Activated T-helper 2 cell treated with anti-CD3 and anti-CD28 coated beads, Interferon-gamma antibody, Interleukin-2, Interleukin-4, amounts not matched to agents 10 μg/mL and 5 μg/mL and 100 μg/mL, durations not matched to agents 14 hours and 24 hours and 36 hours (primary cell): ENCODE measurements at regions not wholly inside any gene's neighbourhood (a gene's known extent, or its start where the extent isn't known, plus 50 kb on each side); places are given as distances from the start of the nearest gene placed in this dataset.
"Not testable (repeated sequence)": the region's sequence is repeated elsewhere in the genome, so short reads cannot be mapped to it uniquely, and the experiment has no call there.

ENCODE experiments used
- DNase-seq: peaks from one replicate; pipeline ENCODE4 v3.0.0; 2021; ENCODE audit warnings: low spot score
- H3K27ac Mint-ChIP-seq: one replicate; pipeline ENCODE4 v1.8.0; 2021; ENCODE audit warnings: mixed read lengths
- H3K27me3 Mint-ChIP-seq: one replicate; pipeline ENCODE4 v1.8.0; 2021; ENCODE audit warnings: low read depth, mixed read lengths
- H3K36me3 Mint-ChIP-seq: one replicate; pipeline ENCODE4 v1.8.0; 2021; ENCODE audit warnings: low read depth, mixed read lengths
- H3K4me1 Mint-ChIP-seq: one replicate; pipeline ENCODE4 v1.8.0; 2021; ENCODE audit warnings: low read depth, mixed read lengths
- H3K4me3 Mint-ChIP-seq: one replicate; pipeline ENCODE4 v1.8.0; 2021; ENCODE audit warnings: low read depth, mild to moderate bottlenecking, moderate library complexity, mixed read lengths
- H3K9me3 Mint-ChIP-seq: one replicate; pipeline ENCODE4 v1.8.0; 2021; ENCODE audit warnings: mixed read lengths
- intact Hi-C: fragments of 100-400 bp; cut with micrococcal nuclease; formaldehyde crosslinking; loops from one replicate; pipeline ENCODE4 v1.15.1; 2023

DNA sequence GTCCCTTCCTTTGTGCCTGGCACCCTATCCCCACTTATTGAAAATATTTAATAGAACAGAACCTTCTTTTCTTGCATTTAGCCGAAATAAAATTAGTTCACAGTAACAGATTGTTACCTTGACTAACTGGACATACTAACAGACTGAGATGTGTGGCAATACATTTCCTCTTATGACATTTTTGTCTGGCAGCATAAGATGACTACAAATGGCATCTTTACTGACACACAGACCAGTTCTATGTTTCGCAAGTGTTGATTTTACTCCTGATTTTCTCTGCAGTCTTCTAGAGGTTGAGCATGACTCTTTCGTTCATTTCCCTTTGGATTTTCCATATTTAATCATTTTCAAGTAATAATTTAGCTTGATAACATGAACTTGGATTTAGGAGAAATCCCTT lies 474.6 kb downstream of the CBLN4 start:
- Mint-ChIP-seq H3K27ac (no peak overlapping the region), H3K9me3 (peaks cover 40% of the 10 kb centered on the region), H3K27me3 (no peaks in the 10 kb centered on the region), H3K36me3 (no peaks in the 10 kb centered on the region), H3K4me1 (no peaks in the 10 kb centered on the region), H3K4me3 (no peak overlapping the region)
- no peak for DNase-seq
- intact Hi-C loops, result no loop called here

DNA sequence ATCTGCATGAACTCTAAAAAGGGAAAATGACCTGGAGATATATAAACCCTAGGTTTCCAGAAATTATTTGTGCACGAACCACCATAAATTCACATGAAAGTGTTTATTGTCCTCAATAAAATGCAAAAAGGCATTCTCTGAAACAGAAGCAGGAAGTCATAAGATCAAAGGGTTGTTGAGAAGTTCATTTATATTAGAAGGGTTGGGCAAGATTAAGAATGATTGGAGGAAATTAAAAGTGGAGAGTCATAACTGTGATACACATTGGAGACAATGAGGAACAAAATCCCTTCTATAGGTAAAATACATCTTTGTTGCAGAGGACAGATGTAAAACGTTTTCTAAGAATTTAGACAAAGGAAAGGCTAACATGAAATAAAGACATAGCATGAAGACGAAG lies 476.8 kb downstream of the CBLN4 start:
- H3K9me3 Mint-ChIP-seq, result peaks cover 41% of the 10 kb centered on the region
- no peak for DNase-seq
- H3K4me3 Mint-ChIP-seq, result no peak overlapping the region
- intact Hi-C loops, result no loop called here
- no peaks in the 10 kb centered on the region for H3K4me1 Mint-ChIP-seq
- H3K36me3 Mint-ChIP-seq, result no peaks in the 10 kb centered on the region
- no peak overlapping the region for H3K27ac Mint-ChIP-seq
- H3K27me3 Mint-ChIP-seq, result no peaks in the 10 kb centered on the region

DNA sequence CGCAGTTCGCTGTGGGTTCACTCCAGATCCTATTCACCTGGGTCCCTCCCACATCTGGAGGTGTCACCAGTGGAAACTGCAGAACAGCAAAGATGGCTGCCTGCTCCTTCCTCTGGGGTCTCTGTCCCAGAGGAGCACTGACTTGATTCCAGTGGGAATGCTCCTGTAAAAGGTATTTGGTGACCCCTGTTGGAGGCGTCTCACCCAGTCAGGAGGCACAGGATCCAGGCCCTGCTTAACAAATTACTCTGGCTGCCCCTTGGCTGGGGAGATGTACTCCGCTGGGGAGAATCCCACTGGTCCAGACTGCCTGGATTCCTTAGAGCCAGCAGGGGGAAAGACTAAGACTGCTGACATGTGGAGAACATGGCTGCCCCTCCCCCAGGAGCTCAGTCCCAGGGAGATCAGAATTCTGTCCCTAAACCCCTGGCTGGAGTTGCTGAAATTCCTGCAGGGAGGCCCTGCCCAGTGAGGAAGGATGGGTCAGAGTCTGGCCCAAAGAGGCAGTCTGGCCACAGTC lies 483.0 kb downstream of the CBLN4 start:
- no peaks in the 10 kb centered on the region for H3K27me3 Mint-ChIP-seq
- no peaks in the 10 kb centered on the region for H3K36me3 Mint-ChIP-seq
- intact Hi-C loops, result no loop called here
- peaks cover 53% of the 10 kb centered on the region for H3K9me3 Mint-ChIP-seq
- no peak for DNase-seq
- no peaks in the 10 kb centered on the region for H3K4me1 Mint-ChIP-seq
- no peak overlapping the region for H3K4me3 Mint-ChIP-seq
- H3K27ac Mint-ChIP-seq, result no peak overlapping the region

DNA sequence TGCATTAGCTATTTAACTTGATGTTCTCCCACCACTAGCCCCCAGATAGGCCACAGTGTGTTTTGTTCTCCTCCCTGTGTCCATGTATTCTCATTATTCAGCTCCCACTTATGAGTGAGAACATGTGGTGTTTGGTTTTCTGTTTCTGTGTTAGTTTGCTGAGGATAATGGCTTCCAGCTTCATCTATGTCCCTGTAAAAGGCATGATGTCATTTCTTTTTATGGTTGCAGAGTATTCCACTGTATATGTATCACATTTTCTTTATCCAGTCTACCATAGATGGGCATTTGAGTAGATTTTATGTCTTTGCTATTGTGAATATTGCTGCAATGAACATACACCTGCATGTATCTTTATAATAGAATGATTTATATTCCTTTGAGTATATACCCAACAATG lies 487.7 kb downstream of the CBLN4 start:
- DNase-seq, H3K27me3 Mint-ChIP-seq, H3K36me3 Mint-ChIP-seq, H3K4me3 Mint-ChIP-seq, H3K27ac Mint-ChIP-seq, intact Hi-C loops, H3K4me1 Mint-ChIP-seq: not testable (repeated sequence)
- H3K9me3 Mint-ChIP-seq, result peaks cover 31% of the 10 kb centered on the region

DNA sequence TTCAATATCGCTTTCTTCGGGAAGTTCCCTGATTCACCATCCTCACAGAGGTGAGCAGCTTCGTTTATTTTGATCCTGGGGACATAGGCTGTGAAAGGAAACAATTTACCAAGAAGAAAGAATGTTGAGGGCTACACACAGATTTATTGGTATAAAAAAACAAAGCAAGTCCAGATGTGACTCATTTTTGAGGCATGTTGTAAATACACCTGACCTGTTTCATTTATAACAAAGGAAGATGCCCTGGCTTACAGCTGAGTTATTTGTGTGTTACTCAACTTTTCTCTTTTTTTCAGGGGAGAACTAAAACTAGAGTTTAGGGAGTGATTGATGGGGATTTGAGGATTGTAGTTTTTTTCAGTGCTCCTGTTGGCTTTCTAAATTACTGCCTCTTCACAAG lies 489.5 kb downstream of the CBLN4 start:
- Mint-ChIP-seq H3K4me3 (no peak overlapping the region), H3K36me3 (no peaks in the 10 kb centered on the region), H3K27me3 (no peaks in the 10 kb centered on the region), H3K4me1 (no peaks in the 10 kb centered on the region), H3K9me3 (peaks cover 21% of the 10 kb centered on the region), H3K27ac (no peak overlapping the region)
- DNase-seq, result no peak
- intact Hi-C loops, result no loop called here

DNA sequence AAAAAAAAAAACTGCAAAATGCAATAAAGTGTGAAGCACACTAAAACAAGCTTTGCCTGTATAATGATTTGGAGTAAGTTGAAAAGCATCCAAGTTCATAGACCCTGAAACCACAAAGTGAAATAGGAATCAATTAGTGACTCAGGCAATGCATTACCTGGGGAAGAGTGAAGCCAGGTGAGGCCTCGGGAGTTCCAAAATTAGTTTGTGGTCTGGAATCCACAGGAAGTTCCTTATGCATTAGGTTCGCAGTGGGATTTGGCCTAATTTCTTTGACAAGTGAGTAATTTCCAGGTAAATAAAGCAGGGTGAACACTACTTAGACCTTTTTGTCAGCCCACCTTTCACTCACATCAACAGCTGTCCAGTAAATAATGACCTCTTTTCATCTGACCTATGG lies 490.8 kb downstream of the CBLN4 start:
- H3K9me3 Mint-ChIP-seq, result peaks cover 19% of the 10 kb centered on the region
- no peak overlapping the region for H3K4me3 Mint-ChIP-seq
- H3K36me3 Mint-ChIP-seq, result no peaks in the 10 kb centered on the region
- intact Hi-C loops, result no loop called here
- no peaks in the 10 kb centered on the region for H3K4me1 Mint-ChIP-seq
- no peak for DNase-seq
- no peaks in the 10 kb centered on the region for H3K27me3 Mint-ChIP-seq
- no peak overlapping the region for H3K27ac Mint-ChIP-seq

DNA sequence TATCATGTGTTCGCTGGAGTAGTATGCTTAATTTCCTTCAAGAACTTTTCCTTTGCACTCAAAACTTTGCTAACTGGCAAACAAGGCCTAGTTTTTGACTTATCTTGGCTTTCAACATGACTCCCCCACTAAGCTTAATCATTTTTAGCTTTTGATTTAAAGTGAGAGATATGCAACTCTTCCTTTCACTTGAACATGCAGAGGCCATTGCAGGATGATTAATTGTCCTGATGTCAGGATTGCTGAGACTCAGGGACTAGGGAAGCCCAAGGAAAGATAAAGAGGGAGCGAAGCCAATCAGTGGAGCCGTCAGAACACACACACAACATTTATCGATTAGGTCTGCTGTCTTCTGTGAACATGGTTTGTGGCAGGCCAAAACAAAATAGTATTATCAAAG lies 491.4 kb downstream of the CBLN4 start:
- Mint-ChIP-seq H3K27me3 (no peaks in the 10 kb centered on the region), H3K4me1 (no peaks in the 10 kb centered on the region), H3K4me3 (no peak overlapping the region), H3K36me3 (no peaks in the 10 kb centered on the region), H3K27ac (no peak overlapping the region), H3K9me3 (peaks cover 16% of the 10 kb centered on the region)
- no peak for DNase-seq
- intact Hi-C loops, result no loop called here

DNA sequence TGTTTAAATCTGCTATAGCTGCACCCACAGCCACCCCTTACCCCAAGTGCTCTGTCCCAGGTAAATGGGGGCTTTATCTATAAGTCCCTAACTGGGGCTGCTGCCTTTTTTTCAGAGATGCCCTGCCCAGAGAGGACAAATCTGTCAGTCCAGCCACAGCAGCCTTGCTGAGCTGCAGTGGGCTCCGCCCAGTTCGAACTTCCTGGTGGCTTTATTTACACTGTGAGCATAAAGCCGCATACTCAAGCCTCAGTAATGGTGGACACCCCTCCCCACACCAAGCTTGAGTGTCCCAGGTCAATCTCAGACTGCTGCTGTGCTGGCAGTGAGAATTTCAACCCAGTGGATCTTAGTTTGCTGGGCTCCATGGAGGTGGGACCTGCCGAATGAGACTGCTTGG lies 505.2 kb downstream of the CBLN4 start:
- Mint-ChIP-seq H3K4me3 (no peak overlapping the region), H3K9me3 (peaks cover 54% of the 10 kb centered on the region), H3K27me3 (no peaks in the 10 kb centered on the region), H3K36me3 (no peaks in the 10 kb centered on the region), H3K4me1 (no peaks in the 10 kb centered on the region), H3K27ac (no peak overlapping the region)
- no peak for DNase-seq
- intact Hi-C loops, result no loop called here

DNA sequence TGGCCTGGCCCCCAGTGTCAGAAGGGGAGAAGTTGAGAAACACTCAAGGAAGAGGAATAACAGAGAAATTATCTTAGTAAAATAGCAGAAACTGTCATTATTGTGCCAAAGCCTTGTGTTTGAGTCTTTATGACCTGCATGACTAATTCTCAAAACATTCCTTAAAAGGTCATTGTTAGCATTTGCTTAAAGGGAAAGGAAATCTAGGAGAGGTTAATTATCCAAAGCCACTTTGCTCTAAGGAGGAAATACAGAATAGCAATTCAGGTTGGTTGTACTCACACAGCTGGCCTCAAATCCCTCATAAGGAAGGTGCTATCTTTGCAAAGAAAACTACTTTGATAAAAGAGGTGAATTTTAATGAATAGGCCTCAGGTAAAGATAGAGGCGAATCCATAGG lies 516.7 kb downstream of the CBLN4 start:
- no peaks in the 10 kb centered on the region for H3K27me3 Mint-ChIP-seq

DNA sequence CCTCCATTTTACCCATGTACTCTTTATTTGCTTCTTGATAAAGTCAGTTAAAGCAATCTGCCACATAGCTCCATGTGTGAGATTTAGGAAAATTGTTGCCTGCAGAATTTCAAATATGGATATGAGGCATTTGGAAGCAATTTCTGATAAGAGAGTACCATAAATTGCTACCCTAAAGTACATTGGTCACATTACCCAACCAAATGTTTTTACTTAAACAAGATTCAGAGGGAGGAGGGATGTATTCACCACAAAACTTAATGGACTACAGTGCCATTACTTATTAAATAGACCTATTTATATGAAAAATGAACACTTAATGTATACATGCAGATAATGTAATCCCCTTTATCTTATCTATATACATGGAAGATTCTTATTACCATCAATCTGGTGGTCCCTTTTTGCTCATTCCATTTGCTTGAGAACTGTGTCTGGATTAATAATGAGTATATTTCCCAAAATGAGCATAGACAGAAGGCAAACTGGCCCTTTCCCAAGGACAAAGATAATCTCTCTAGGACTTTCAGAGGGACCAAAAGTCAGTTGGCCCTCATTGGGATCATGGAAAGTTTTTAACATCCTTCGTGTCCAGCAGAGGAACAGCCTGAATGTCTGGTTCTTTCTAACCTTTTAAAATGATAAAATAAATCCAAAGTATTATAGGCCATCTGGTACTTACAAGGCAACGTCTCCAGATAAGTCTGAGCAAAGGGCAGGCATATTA lies 526.4 kb downstream of the CBLN4 start:
- Mint-ChIP-seq H3K9me3 (peaks cover 19% of the 10 kb centered on the region), H3K36me3 (no peaks in the 10 kb centered on the region), H3K4me1 (no peaks in the 10 kb centered on the region), H3K27me3 (no peaks in the 10 kb centered on the region), H3K27ac (no peak overlapping the region), H3K4me3 (no peak overlapping the region)
- intact Hi-C loops, result no loop called here
- DNase-seq, result no peak

More for the DNA sequence above, 516.7 kb downstream of the CBLN4 start:
- H3K27ac Mint-ChIP-seq, result no peak overlapping the region
- DNase-seq, result no peak
- H3K4me1 Mint-ChIP-seq, result no peaks in the 10 kb centered on the region
- no peak overlapping the region for H3K4me3 Mint-ChIP-seq
- H3K9me3 Mint-ChIP-seq, result peaks cover 51% of the 10 kb centered on the region
- H3K36me3 Mint-ChIP-seq, result no peaks in the 10 kb centered on the region
- intact Hi-C loops, result no loop called here

DNA sequence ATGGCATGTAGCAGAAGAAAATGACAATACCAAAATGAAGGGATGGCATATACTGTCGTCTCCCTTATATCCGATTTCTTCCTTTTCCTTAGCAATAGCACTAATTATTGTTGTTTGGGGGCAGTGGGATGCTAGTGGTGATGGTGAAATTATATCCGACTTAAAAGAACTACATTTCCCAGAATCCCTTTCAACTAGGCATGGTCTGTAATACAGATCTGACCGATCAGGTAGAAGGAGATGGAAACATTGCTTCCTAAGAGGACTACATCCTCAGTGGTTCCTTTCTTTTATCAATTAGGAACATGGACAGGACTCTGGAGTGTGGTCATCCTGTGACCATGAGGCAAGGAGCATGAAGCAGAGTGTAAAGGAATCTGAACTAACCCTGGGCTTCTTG lies 532.6 kb downstream of the CBLN4 start:
- Mint-ChIP-seq H3K4me3 (no peak overlapping the region), H3K4me1 (no peaks in the 10 kb centered on the region), H3K27me3 (no peaks in the 10 kb centered on the region), H3K36me3 (no peaks in the 10 kb centered on the region), H3K9me3 (peaks cover 19% of the 10 kb centered on the region), H3K27ac (no peak overlapping the region)
- intact Hi-C loops, result no loop called here
- no peak for DNase-seq

DNA sequence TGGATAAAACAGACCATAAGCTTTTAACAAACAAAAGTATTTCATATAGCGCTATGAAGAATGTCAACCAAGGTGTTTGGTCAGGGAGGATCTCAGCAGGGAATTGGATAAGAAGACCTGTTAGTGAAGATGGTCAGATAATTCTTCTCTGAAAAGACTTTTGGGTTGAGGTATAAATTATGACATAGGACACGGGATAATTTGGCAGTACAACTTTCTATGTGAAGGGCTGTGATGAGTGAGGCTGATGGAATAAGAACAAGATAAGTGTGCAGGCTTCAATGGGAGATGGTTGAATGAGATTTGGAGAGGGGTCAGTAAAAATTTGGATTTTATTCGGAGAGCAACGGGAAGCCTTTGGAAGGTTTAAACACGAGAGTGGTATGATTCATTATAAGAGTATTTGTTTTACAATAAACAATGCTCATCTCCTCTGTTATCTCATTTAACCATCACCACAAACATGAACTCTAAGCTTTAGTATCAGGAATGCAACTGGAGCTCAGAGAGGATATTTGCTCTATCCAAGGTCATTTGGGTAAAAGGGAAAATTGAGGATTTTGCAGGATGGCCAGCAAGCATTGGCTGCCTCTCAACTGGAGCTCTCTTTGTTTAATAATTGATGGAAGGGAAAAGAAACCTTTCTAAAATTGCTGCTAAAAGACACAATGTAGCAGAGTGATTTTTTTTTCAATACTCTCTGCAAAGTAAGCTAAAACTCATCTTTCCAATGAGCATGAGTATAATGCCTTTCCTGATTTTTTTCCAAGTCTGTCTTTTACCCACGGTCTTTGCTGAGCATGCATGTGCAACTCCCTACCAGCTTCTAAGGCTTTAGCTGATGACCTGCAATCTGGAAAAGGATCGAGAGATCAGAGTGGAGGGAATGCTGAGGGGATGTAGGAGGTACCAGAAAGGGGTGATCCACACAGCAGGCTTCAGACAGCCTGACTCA lies 534.0 kb downstream of the CBLN4 start:
- peaks cover 19% of the 10 kb centered on the region for H3K9me3 Mint-ChIP-seq
- no peak overlapping the region for H3K4me3 Mint-ChIP-seq
- intact Hi-C loops, result no loop called here
- H3K27ac Mint-ChIP-seq, result no peak overlapping the region
- no peaks in the 10 kb centered on the region for H3K4me1 Mint-ChIP-seq
- no peaks in the 10 kb centered on the region for H3K36me3 Mint-ChIP-seq
- H3K27me3 Mint-ChIP-seq, result no peaks in the 10 kb centered on the region
- DNase-seq, result no peak

DNA sequence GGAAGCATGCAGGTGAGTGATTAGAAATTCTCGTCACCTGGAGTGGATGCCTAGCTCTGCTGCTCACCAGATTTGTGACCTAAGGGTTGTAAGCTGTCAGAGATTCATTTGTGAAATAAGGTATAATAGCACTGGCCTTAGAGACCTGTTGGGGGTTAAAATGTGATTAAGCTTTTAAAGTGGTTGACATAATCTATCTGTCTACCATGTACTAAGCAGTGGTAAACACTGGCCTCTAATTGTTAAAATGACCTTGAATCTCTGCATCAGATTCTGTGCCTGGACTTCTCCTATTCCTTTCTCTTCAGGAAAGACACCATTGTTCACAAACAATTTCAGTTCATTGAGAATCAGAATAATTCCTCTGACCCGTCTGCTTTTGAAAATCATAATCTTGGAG lies 536.2 kb downstream of the CBLN4 start:
- no peaks in the 10 kb centered on the region for H3K4me1 Mint-ChIP-seq
- intact Hi-C loops, result no loop called here
- H3K9me3 Mint-ChIP-seq, result peaks cover 20% of the 10 kb centered on the region

More for the DNA sequence above, 536.2 kb downstream of the CBLN4 start:
- DNase-seq, result no peak
- no peaks in the 10 kb centered on the region for H3K27me3 Mint-ChIP-seq
- H3K4me3 Mint-ChIP-seq, result no peak overlapping the region
- no peaks in the 10 kb centered on the region for H3K36me3 Mint-ChIP-seq
- H3K27ac Mint-ChIP-seq, result no peak overlapping the region
